ENCODE measurements at regions not wholly inside any gene's neighbourhood (a gene's known extent, or its start where the extent isn't known, plus 50 kb on each side); places are given as distances from the start of the nearest gene placed in this dataset.

- Histone ChIP-seq H3K9me3 (ENCODE audit: low read length) (no peaks in the 10 kb centered on the region), H3K27ac (ENCODE audit: low read length) (no peak overlapping the region), H3K27me3 (ENCODE audit: insufficient read depth, low read depth, low read length) (no peaks in the 10 kb centered on the region), H3K4me2 (ENCODE audit: low read length) (no peak overlapping the region), H3K4me3 (ENCODE audit: low read length) (no peak overlapping the region), H3K9ac (ENCODE audit: low read length) (no peak overlapping the region), H4K20me1 (ENCODE audit: insufficient read depth) (no peaks in the 10 kb centered on the region), H3F3A (ENCODE audit: insufficient read depth, low read length, poor library complexity, severe bottlenecking) (no peaks in the 10 kb centered on the region), H3K36me3 (ENCODE audit: insufficient read depth, low read length) (no peaks in the 10 kb centered on the region), H3K79me2 (replicated peaks; ENCODE audit: insufficient read depth, low read length) (no peaks in the 10 kb centered on the region), H2AFZ (ENCODE audit: low read depth, low read length) (no peak overlapping the region), H3K9me2 (ENCODE audit: insufficient read depth, low read length) (no peaks in the 10 kb centered on the region)
- TF ChIP-seq MXI1 (conservative IDR thresholded peaks at IDR 0.05; ENCODE audit: poor library complexity, severe bottlenecking) (no peak), RAD21 (conservative IDR thresholded peaks at IDR 0.05) (no peak), EZH2 (IDR thresholded peaks at IDR 0.05; ENCODE audit: borderline replicate concordance, insufficient read depth, low read length, poor library complexity, severe bottlenecking) (no peak), POLR2AphosphoS5 (IDR thresholded peaks at IDR 0.05) (no peak), SMC3 (conservative IDR thresholded peaks at IDR 0.05; ENCODE audit: poor library complexity) (no peak), REST (IDR thresholded peaks at IDR 0.05; ENCODE audit: borderline replicate concordance) (no peak), EP300 (conservative IDR thresholded peaks at IDR 0.05; ENCODE audit: poor library complexity, severe bottlenecking) (no peak), TAF1 (IDR thresholded peaks at IDR 0.05; ENCODE audit: low read depth) (no peak), CTCF (IDR thresholded peaks at IDR 0.05; ENCODE audit: poor library complexity, severe bottlenecking) (no peak)
These were observed 128.7 kb downstream of the AKR1D1 start for GRCh38 chr7:138204982-138205298.

GRCh38 chr7:138205614-138206150 lies 129.4 kb downstream of the AKR1D1 start:
- Histone ChIP-seq H3K9me2 (ENCODE audit: insufficient read depth, low read length) (no peaks in the 10 kb centered on the region), H4K20me1 (ENCODE audit: insufficient read depth) (no peaks in the 10 kb centered on the region), H2AFZ (ENCODE audit: low read depth, low read length) (no peak overlapping the region), H3K4me3 (ENCODE audit: low read length) (no peak overlapping the region), H3K27me3 (ENCODE audit: insufficient read depth, low read depth, low read length) (no peaks in the 10 kb centered on the region), H3K36me3 (ENCODE audit: insufficient read depth, low read length) (no peaks in the 10 kb centered on the region), H3K79me2 (replicated peaks; ENCODE audit: insufficient read depth, low read length) (no peaks in the 10 kb centered on the region), H3K27ac (ENCODE audit: low read length) (no peak overlapping the region), H3K4me2 (ENCODE audit: low read length) (no peak overlapping the region), H3F3A (ENCODE audit: insufficient read depth, low read length, poor library complexity, severe bottlenecking) (no peaks in the 10 kb centered on the region), H3K9ac (ENCODE audit: low read length) (no peak overlapping the region), H3K9me3 (ENCODE audit: low read length) (no peaks in the 10 kb centered on the region)
- TF ChIP-seq EP300 (conservative IDR thresholded peaks at IDR 0.05; ENCODE audit: poor library complexity, severe bottlenecking) (no peak), REST (IDR thresholded peaks at IDR 0.05; ENCODE audit: borderline replicate concordance) (no peak), SMC3 (conservative IDR thresholded peaks at IDR 0.05; ENCODE audit: poor library complexity) (no peak), RAD21 (conservative IDR thresholded peaks at IDR 0.05) (no peak), TAF1 (IDR thresholded peaks at IDR 0.05; ENCODE audit: low read depth) (no peak), CTCF (IDR thresholded peaks at IDR 0.05; ENCODE audit: poor library complexity, severe bottlenecking) (no peak), POLR2AphosphoS5 (IDR thresholded peaks at IDR 0.05) (no peak), EZH2 (IDR thresholded peaks at IDR 0.05; ENCODE audit: borderline replicate concordance, insufficient read depth, low read length, poor library complexity, severe bottlenecking) (no peak), MXI1 (conservative IDR thresholded peaks at IDR 0.05; ENCODE audit: poor library complexity, severe bottlenecking) (no peak)

All from neural cell (in vitro differentiated cells).